ENCODE measurements at regions not wholly inside any gene's neighbourhood (a gene's known extent, or its start where the extent isn't known, plus 50 kb on each side); places are given as distances from the start of the nearest gene placed in this dataset.
"Not testable (repeated sequence)": the region's sequence is repeated elsewhere in the genome, so short reads cannot be mapped to it uniquely, and the experiment has no call there.

- Histone ChIP-seq H3K9me3 (ENCODE audit: control insufficient read depth, insufficient read depth, low read length) (no peaks in the 10 kb centered on the region), H3K4me1 (ENCODE audit: insufficient read depth, low read length) (no peaks in the 10 kb centered on the region), H3K9ac (ENCODE audit: low read depth, low read length) (no peak overlapping the region), H3K36me3 (ENCODE audit: insufficient read depth, low read length) (no peaks in the 10 kb centered on the region)
These were observed 213.6 kb downstream of the FBXO8 start for GRCh38 chr4:174069848-174070330.

DNA sequence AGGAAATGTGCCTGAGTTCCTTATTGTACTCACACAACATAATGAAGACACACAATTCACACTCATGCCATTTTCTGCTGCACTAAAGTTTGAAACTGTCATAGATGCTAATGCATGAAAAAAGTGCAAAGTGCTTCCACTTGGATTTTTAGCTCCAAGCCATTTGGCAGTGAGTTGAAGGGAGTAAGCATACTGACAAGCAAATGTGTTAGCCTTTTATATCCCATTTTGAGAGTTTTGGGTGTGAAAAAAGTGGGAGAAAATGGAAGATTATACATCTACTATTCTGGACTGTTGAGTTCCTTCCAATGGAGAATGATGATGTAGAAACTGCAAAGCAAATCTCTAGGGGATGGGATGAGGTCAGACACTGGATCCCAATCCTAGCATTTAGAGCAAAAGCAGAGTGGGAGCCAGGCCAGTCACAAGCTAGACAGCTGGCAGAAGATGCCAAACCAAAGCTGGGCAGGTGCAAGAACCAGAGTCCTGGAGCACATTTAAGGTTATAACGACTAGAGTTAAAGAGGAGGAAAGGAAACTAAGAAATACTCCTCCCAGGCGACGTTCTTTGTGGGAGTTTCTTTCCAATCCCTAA lies 216.8 kb downstream of the FBXO8 start:
- Histone ChIP-seq H3K4me1 (ENCODE audit: insufficient read depth, low read length) (no peaks in the 10 kb centered on the region), H3K9ac (ENCODE audit: low read depth, low read length) (no peak overlapping the region), H3K9me3 (ENCODE audit: control insufficient read depth, insufficient read depth, low read length) (no peaks in the 10 kb centered on the region), H3K36me3 (ENCODE audit: insufficient read depth, low read length) (no peaks in the 10 kb centered on the region)

GRCh38 chr4:174062831-174063230 lies 220.6 kb downstream of the FBXO8 start:
- Histone ChIP-seq H3K36me3 (ENCODE audit: insufficient read depth, low read length) (no peaks in the 10 kb centered on the region), H3K4me1 (ENCODE audit: insufficient read depth, low read length) (no peaks in the 10 kb centered on the region), H3K9me3 (ENCODE audit: control insufficient read depth, insufficient read depth, low read length) (no peaks in the 10 kb centered on the region; the same call in 1 of the 2 replicates), H3K9ac (ENCODE audit: low read depth, low read length) (no peak overlapping the region)

- Histone ChIP-seq H3K9ac (ENCODE audit: low read depth, low read length) (no peak overlapping the region), H3K36me3 (ENCODE audit: insufficient read depth, low read length) (no peaks in the 10 kb centered on the region), H3K4me1 (ENCODE audit: insufficient read depth, low read length) (no peaks in the 10 kb centered on the region), H3K9me3 (ENCODE audit: control insufficient read depth, insufficient read depth, low read length) (no peaks in the 10 kb centered on the region; the same call in 1 of the 2 replicates)
These were observed 222.4 kb downstream of the FBXO8 start for GRCh38 chr4:174061026-174061425.

GRCh38 chr4:174058846-174059245 lies 224.6 kb downstream of the FBXO8 start:
- Histone ChIP-seq H3K4me1 (ENCODE audit: insufficient read depth, low read length) (no peaks in the 10 kb centered on the region), H3K9me3 (ENCODE audit: control insufficient read depth, insufficient read depth, low read length) (no peaks in the 10 kb centered on the region; the same call in 1 of the 2 replicates), H3K9ac (ENCODE audit: low read depth, low read length) (no peak overlapping the region), H3K36me3 (ENCODE audit: insufficient read depth, low read length) (no peaks in the 10 kb centered on the region)

GRCh38 chr4:174056959-174057358 lies 226.5 kb downstream of the FBXO8 start:
- Histone ChIP-seq H3K36me3 (ENCODE audit: insufficient read depth, low read length) (no peaks in the 10 kb centered on the region), H3K9ac (ENCODE audit: low read depth, low read length) (no peak overlapping the region), H3K4me1 (ENCODE audit: insufficient read depth, low read length) (no peaks in the 10 kb centered on the region), H3K9me3 (ENCODE audit: control insufficient read depth, insufficient read depth, low read length) (no peaks in the 10 kb centered on the region; the same call in 1 of the 2 replicates)

DNA sequence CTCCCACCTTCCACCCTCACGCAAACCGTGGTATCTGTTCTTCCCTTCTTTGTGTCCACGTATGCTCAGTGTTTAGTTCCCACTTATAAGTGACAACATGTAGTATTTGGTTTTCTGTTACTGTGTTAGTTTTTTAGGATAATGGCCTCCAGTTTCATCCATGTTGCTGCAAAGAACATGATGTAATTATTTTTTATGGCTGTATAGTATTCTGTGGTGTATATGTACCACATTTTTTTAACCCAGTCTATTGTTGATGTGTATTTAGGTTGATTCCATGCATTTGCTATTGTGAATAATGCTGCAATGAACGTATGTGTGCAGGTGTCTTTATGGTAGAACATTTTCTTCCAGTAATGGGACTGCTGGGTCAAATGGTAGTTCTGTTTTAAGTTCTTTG lies 228.1 kb downstream of the FBXO8 start:
- no peaks in the 10 kb centered on the region for H3K36me3 ChIP-seq (ENCODE audit: insufficient read depth, low read length)
- H3K9ac ChIP-seq (ENCODE audit: low read depth, low read length) = no peak overlapping the region
- no peaks in the 10 kb centered on the region for H3K9me3 ChIP-seq (ENCODE audit: control insufficient read depth, insufficient read depth, low read length)
- no peaks in the 10 kb centered on the region for H3K4me1 ChIP-seq (ENCODE audit: insufficient read depth, low read length)

GRCh38 chr4:174053895-174054294 lies 229.6 kb downstream of the FBXO8 start:
- Histone ChIP-seq H3K36me3 (ENCODE audit: insufficient read depth, low read length) (no peaks in the 10 kb centered on the region), H3K9me3 (ENCODE audit: control insufficient read depth, insufficient read depth, low read length) (no peaks in the 10 kb centered on the region), H3K9ac (ENCODE audit: low read depth, low read length) (no peak overlapping the region), H3K4me1 (ENCODE audit: insufficient read depth, low read length) (no peaks in the 10 kb centered on the region)

- no peak overlapping the region for H3K9ac ChIP-seq (ENCODE audit: low read depth, low read length)
- H3K4me1 ChIP-seq (ENCODE audit: insufficient read depth, low read length) = no peaks in the 10 kb centered on the region
- H3K9me3 ChIP-seq (ENCODE audit: control insufficient read depth, insufficient read depth, low read length) = no peaks in the 10 kb centered on the region
- no peaks in the 10 kb centered on the region for H3K36me3 ChIP-seq (ENCODE audit: insufficient read depth, low read length)
These were observed 236.1 kb downstream of the FBXO8 start for GRCh38 chr4:174047363-174047762.

- not testable (repeated sequence) for H3K36me3 ChIP-seq (ENCODE audit: insufficient read depth, low read length); H3K9me3 ChIP-seq (ENCODE audit: control insufficient read depth, insufficient read depth, low read length); H3K9ac ChIP-seq (ENCODE audit: low read depth, low read length); H3K4me1 ChIP-seq (ENCODE audit: insufficient read depth, low read length)
These were observed 237.6 kb downstream of the FBXO8 start for GRCh38 chr4:174045829-174046228.

DNA sequence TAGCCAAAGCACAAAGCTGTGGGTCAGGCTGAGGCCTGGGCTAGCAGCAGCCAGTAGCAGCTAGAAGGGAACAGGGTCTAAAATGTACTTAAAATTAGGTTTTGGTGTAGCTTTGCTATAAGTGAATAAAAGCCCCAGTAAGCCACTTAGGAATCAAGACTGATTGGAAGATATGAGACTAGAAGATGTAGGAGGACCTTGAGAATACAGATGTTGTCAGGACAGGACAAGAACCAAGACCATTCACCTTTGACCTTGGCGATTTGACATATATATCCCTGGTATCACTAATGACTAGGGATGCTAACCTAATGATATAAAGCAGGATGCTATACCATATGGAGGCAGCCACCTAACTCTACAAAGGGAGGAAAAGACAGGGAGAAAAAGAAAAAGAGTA lies 238.1 kb downstream of the FBXO8 start:
- Histone ChIP-seq H3K36me3 (ENCODE audit: insufficient read depth, low read length) (no peaks in the 10 kb centered on the region), H3K4me1 (ENCODE audit: insufficient read depth, low read length) (peaks cover 9% of the 10 kb centered on the region; the same call in 1 of the 2 replicates), H3K9ac (ENCODE audit: low read depth, low read length) (no peak overlapping the region), H3K9me3 (ENCODE audit: control insufficient read depth, insufficient read depth, low read length) (no peaks in the 10 kb centered on the region)

DNA sequence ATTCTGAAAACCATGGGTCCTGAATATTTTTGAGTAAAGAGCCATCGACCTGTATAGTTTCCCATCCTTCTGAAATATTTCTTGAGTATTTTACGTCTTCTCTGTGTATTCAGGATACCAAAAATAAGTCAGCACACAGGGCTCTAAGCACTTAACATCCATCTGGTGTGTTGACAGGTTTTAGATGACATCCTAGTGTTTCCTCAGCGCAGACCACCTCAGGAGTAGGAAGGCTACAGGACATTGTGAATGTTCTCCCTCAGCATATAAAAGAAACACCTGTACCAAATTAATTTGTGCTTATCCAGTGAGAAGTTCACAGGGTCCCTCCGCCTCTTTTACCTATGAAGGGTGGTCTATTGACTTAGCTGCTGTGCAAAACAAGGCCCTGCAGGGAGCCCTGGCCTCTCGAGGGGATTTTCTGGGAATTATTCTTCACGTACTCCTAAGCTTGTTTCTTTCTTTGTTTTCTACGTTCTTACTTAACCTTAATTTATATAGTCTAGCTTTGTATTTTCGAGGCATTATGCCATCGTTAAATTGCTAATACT lies 241.8 kb downstream of the FBXO8 start:
- Histone ChIP-seq H3K4me1 (ENCODE audit: insufficient read depth, low read length) (peaks cover 10% of the 10 kb centered on the region; the same call in 1 of the 2 replicates), H3K36me3 (ENCODE audit: insufficient read depth, low read length) (no peaks in the 10 kb centered on the region), H3K9me3 (ENCODE audit: control insufficient read depth, insufficient read depth, low read length) (no peaks in the 10 kb centered on the region), H3K9ac (ENCODE audit: low read depth, low read length) (no peak overlapping the region)

DNA sequence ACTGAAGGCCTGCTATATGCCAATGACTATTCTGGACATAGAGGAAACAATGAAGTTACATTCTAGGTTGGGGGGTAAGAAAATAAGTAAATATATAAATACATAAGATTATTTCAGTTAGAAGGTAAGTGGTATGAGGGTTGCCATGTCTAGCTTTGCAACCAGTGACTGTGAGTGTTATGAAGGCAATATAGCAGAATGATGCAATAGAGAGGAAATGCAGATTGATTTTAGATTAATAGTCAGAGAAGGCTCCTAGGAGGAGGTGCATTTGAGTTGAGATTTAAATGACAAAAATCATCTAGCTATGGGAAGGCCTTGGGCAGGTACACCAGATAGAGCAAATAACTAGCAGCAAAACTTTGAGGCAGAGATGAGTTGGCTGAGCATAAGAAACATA lies 243.2 kb downstream of the FBXO8 start:
- Histone ChIP-seq H3K9ac (ENCODE audit: low read depth, low read length) (no peak overlapping the region), H3K4me1 (ENCODE audit: insufficient read depth, low read length) (peaks cover 10% of the 10 kb centered on the region; the same call in 1 of the 2 replicates)

GRCh38 chr4:174038481-174038880 lies 245.0 kb downstream of the FBXO8 start:
- Histone ChIP-seq H3K9ac (ENCODE audit: low read depth, low read length) (no peak overlapping the region), H3K4me1 (ENCODE audit: insufficient read depth, low read length) (peaks cover 10% of the 10 kb centered on the region; the same call in 1 of the 2 replicates), H3K9me3 (ENCODE audit: control insufficient read depth, insufficient read depth, low read length) (no peaks in the 10 kb centered on the region)

More for the DNA sequence above, 243.2 kb downstream of the FBXO8 start:
- Histone ChIP-seq H3K36me3 (ENCODE audit: insufficient read depth, low read length) (no peaks in the 10 kb centered on the region), H3K9me3 (ENCODE audit: control insufficient read depth, insufficient read depth, low read length) (no peaks in the 10 kb centered on the region)

DNA sequence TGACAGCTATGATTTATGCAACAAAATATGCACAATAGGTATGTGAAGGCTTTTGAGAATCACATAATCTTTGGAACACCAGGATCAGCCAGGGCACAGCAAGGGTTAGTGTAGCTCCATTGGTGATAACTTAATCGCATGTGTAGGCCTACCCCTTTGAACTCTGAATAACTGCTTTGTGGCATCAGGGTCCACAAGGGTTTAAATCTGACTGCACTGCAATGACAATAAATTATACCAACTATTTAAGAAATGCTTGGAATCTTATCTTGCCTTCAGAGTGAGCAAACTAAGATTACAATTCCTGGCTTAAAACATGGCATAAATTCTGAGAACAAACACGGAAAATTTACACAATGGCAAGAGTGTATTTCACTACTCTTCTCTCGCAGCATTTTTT lies 245.8 kb downstream of the FBXO8 start:
- no peaks in the 10 kb centered on the region for H3K9me3 ChIP-seq (ENCODE audit: control insufficient read depth, insufficient read depth, low read length)
- H3K4me1 ChIP-seq (ENCODE audit: insufficient read depth, low read length) = peaks cover 10% of the 10 kb centered on the region; the same call in 1 of the 2 replicates
- H3K36me3 ChIP-seq (ENCODE audit: insufficient read depth, low read length) = no peaks in the 10 kb centered on the region
- no peak overlapping the region for H3K9ac ChIP-seq (ENCODE audit: low read depth, low read length)

More at GRCh38 chr4:174038481-174038880, 245.0 kb downstream of the FBXO8 start:
- no peaks in the 10 kb centered on the region for H3K36me3 ChIP-seq (ENCODE audit: insufficient read depth, low read length)

All from ES-I3 (cell line).